ENCODE measurements at regions not wholly inside any gene's neighbourhood (a gene's known extent, or its start where the extent isn't known, plus 50 kb on each side); places are given as distances from the start of the nearest gene placed in this dataset.
A peak's percentile ranks its signal among the peaks of the same experiment; 100 is the strongest.
"Not testable (repeated sequence)": the region's sequence is repeated elsewhere in the genome, so short reads cannot be mapped to it uniquely, and the experiment has no call there.

- H3K36me3 ChIP-seq; H3K27me3 ChIP-seq; H3K4me1 ChIP-seq; H3K4me3 ChIP-seq; H3K27ac ChIP-seq; H3K9me3 ChIP-seq; DNase-seq; ATAC-seq; intact Hi-C loops (cut with DNase I): not testable (repeated sequence)
- peak in 1 of 2 donors; percentile 33 for TF ChIP-seq CTCF (IDR thresholded peaks at IDR 0.05)
These were observed 249.7 kb downstream of the RPIA start for GRCh38 chr2:88941178-88941577.

- DNase-seq, result no peak
- Histone ChIP-seq H3K27ac (no peak overlapping the region), H3K27me3 (no peaks in the 10 kb centered on the region), H3K9me3 (no peaks in the 10 kb centered on the region), H3K36me3 (no peaks in the 10 kb centered on the region), H3K4me3 (no peak overlapping the region), H3K4me1 (no peaks in the 10 kb centered on the region)
- no peak for TF ChIP-seq CTCF (IDR thresholded peaks at IDR 0.05)
- intact Hi-C loops (cut with DNase I), result no loop called here
- no peak for ATAC-seq
These were observed 251.3 kb downstream of the RPIA start for GRCh38 chr2:88942798-88943197.

GRCh38 chr2:88949336-88949735 lies 257.9 kb downstream of the RPIA start:
- intact Hi-C loops (cut with DNase I), result no loop called here
- H3K27ac ChIP-seq, result no peak overlapping the region
- no peak for DNase-seq
- H3K36me3 ChIP-seq, result no peaks in the 10 kb centered on the region
- H3K9me3 ChIP-seq, result no peaks in the 10 kb centered on the region
- ATAC-seq, result no peak
- no peak for TF ChIP-seq CTCF (IDR thresholded peaks at IDR 0.05)
- no peak overlapping the region for H3K4me3 ChIP-seq
- no peaks in the 10 kb centered on the region for H3K4me1 ChIP-seq
- no peaks in the 10 kb centered on the region for H3K27me3 ChIP-seq

GRCh38 chr2:88950010-88950409 lies 258.5 kb downstream of the RPIA start:
- no peak for TF ChIP-seq CTCF (IDR thresholded peaks at IDR 0.05)
- H3K27ac ChIP-seq, result no peak overlapping the region
- no peaks in the 10 kb centered on the region for H3K9me3 ChIP-seq
- intact Hi-C loops (cut with DNase I), result no loop called here
- H3K4me3 ChIP-seq, result no peak overlapping the region
- no peaks in the 10 kb centered on the region for H3K27me3 ChIP-seq
- DNase-seq, result no peak
- H3K36me3 ChIP-seq, result no peaks in the 10 kb centered on the region
- no peak for ATAC-seq
- H3K4me1 ChIP-seq, result no peaks in the 10 kb centered on the region

- Histone ChIP-seq H3K4me1 (no peaks in the 10 kb centered on the region), H3K36me3 (no peaks in the 10 kb centered on the region), H3K4me3 (no peak overlapping the region), H3K9me3 (no peaks in the 10 kb centered on the region), H3K27ac (no peak overlapping the region), H3K27me3 (peaks cover 0 to 21% of the 10 kb centered on the region in 2 donors)
- DNase-seq, result no peak
- no peak for TF ChIP-seq CTCF (IDR thresholded peaks at IDR 0.05)
- no peak for ATAC-seq
- intact Hi-C loops (cut with DNase I), result no loop called here
These were observed 264.1 kb downstream of the RPIA start for GRCh38 chr2:88955607-88956006.

All from left lung (tissue), 4 donors.